ENCODE measurements at regions not wholly inside any gene's neighbourhood (a gene's known extent, or its start where the extent isn't known, plus 50 kb on each side); places are given as distances from the start of the nearest gene placed in this dataset.
A peak's percentile ranks its signal among the peaks of the same experiment; 100 is the strongest.
"Not testable (repeated sequence)": the region's sequence is repeated elsewhere in the genome, so short reads cannot be mapped to it uniquely, and the experiment has no call there.

- no peak overlapping the region for H3K4me3 ChIP-seq
- WGBS, 4 donors = 62 to 70% (median 67%) methylated on average over 3 of the region's 3 CpGs
- H3K27ac ChIP-seq = no peak overlapping the region
- H3K27me3 ChIP-seq = no peaks in the 10 kb centered on the region
- intact Hi-C loops (cut with DNase I) = no loop called here
- no peaks in the 10 kb centered on the region for H3K9me3 ChIP-seq (replicated peaks in 1 of 3)
- DNase-seq = no peak
- H3K4me1 ChIP-seq (replicated peaks in 1 of 2) = no peaks in the 10 kb centered on the region
- no peak for TF ChIP-seq POLR2A (IDR thresholded peaks at IDR 0.05)
- TF ChIP-seq CTCF (IDR thresholded peaks at IDR 0.05) = no peak
- no peaks in the 10 kb centered on the region for H3K36me3 ChIP-seq (replicated peaks in 1 of 2)
Measured at GRCh38 chr1:192496369-192497056, 79.1 kb upstream of the RGS1 start.

DNA sequence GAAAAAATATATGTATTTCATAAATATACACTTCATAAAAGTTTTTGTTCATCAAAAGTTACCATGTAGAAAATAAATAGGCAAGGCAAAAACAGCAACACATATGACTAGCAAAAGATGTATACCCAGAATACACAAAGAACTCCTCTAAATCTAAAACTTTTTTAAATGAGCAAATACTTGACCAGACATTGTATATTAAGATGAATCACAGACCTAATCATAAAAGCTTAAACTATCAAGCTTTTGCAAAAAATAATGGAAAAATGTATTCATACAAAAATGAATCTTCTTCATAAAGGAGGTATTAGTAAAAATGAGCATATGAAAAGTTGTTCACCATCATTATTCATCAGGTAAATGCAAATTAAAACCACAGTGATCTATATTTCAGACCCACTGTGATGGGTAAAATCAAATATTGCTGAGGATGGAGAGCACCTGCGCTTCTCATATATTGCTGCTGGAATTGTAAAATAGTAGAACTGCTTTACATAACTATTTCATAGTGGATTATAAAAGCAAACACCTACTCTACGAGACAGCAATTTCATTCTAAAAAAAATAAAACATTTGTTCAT, 78.3 kb upstream of the RGS1 start:
- no peaks in the 10 kb centered on the region for H3K27me3 ChIP-seq
- DNase-seq = no peak
- intact Hi-C loops (cut with DNase I) = no loop called here
- H3K4me3 ChIP-seq = no peak overlapping the region
- no peak for TF ChIP-seq POLR2A (IDR thresholded peaks at IDR 0.05)
- no peak for TF ChIP-seq CTCF (IDR thresholded peaks at IDR 0.05)
- no peaks in the 10 kb centered on the region for H3K36me3 ChIP-seq (replicated peaks in 1 of 2)
- H3K9me3 ChIP-seq (replicated peaks in 1 of 3) = no peaks in the 10 kb centered on the region
- 91 to 98% (median 96%) methylated on average over 2 of the region's 2 CpGs for WGBS, 4 donors
- no peaks in the 10 kb centered on the region for H3K4me1 ChIP-seq (replicated peaks in 1 of 2)
- no peak overlapping the region for H3K27ac ChIP-seq

- H3K4me3 ChIP-seq; H3K36me3 ChIP-seq (replicated peaks in 1 of 2); H3K27me3 ChIP-seq; DNase-seq; intact Hi-C loops (cut with DNase I); H3K4me1 ChIP-seq (replicated peaks in 1 of 2); H3K9me3 ChIP-seq (replicated peaks in 1 of 3); H3K27ac ChIP-seq: not testable (repeated sequence)
- 90 to 99% (median 95%) methylated on average over 13 of the region's 13 CpGs for WGBS, 4 donors
Measured at GRCh38 chr1:192498092-192498491, 77.5 kb upstream of the RGS1 start.

- H3K27ac ChIP-seq; H3K4me3 ChIP-seq; DNase-seq; H3K9me3 ChIP-seq (replicated peaks in 1 of 3); H3K27me3 ChIP-seq; H3K36me3 ChIP-seq (replicated peaks in 1 of 2); H3K4me1 ChIP-seq (replicated peaks in 1 of 2); intact Hi-C loops (cut with DNase I): not testable (repeated sequence)
- 95 to 97% (median 96%) methylated on average over 5 to 29 of the region's 29 CpGs; no CpG with 5 or more reads in 1 of the 4 donors for WGBS, 4 donors
Measured at GRCh38 chr1:192499061-192499581, 76.5 kb upstream of the RGS1 start.

GRCh38 chr1:192500541-192500940, 75.0 kb upstream of the RGS1 start:
- H3K36me3 ChIP-seq (replicated peaks in 1 of 2) = not testable (repeated sequence)
- 95% methylated on average over 9 to 18 of the region's 23 CpGs for WGBS, 4 donors

GRCh38 chr1:192506741-192507155, 68.8 kb upstream of the RGS1 start:
- H3K4me1 ChIP-seq (replicated peaks in 1 of 2) = no peaks in the 10 kb centered on the region
- no peak overlapping the region for H3K4me3 ChIP-seq
- WGBS, 4 donors = 65 to 70% (median 68%) methylated on average over 2 of the region's 2 CpGs
- no peak overlapping the region for H3K27ac ChIP-seq
- no peak for DNase-seq
- no peaks in the 10 kb centered on the region for H3K27me3 ChIP-seq
- intact Hi-C loops (cut with DNase I) = no loop called here
- H3K36me3 ChIP-seq (replicated peaks in 1 of 2) = no peaks in the 10 kb centered on the region
- TF ChIP-seq POLR2A (IDR thresholded peaks at IDR 0.05) = no peak
- TF ChIP-seq CTCF (IDR thresholded peaks at IDR 0.05) = peak in 1 of 6 experiments; percentile 15
- H3K9me3 ChIP-seq (replicated peaks in 1 of 3) = no peaks in the 10 kb centered on the region

More at GRCh38 chr1:192500541-192500940, 75.0 kb upstream of the RGS1 start:
- H3K4me1 ChIP-seq (replicated peaks in 1 of 2); H3K27ac ChIP-seq; H3K4me3 ChIP-seq; H3K27me3 ChIP-seq; intact Hi-C loops (cut with DNase I); H3K9me3 ChIP-seq (replicated peaks in 1 of 3); DNase-seq: not testable (repeated sequence)
